K562 (cell line): ENCODE measurements at regions not wholly inside any gene's neighbourhood (a gene's known extent, or its start where the extent isn't known, plus 50 kb on each side); places are given as distances from the start of the nearest gene placed in this dataset.

Source experiments
- TF ChIP-seq, protein P1 (sequence below), 2 experiments: fragments of 450-650 bp; formaldehyde crosslinking in 1 of 2; IDR thresholded peaks; 2 replicates each; pipeline versions ENCODE4 v1.4.0 to v1.6.1; 2014 to 2020; ENCODE audit warnings: mild to moderate bottlenecking in 2 of 2, borderline replicate concordance in 1 of 2, low read depth in 1 of 2

DNA sequence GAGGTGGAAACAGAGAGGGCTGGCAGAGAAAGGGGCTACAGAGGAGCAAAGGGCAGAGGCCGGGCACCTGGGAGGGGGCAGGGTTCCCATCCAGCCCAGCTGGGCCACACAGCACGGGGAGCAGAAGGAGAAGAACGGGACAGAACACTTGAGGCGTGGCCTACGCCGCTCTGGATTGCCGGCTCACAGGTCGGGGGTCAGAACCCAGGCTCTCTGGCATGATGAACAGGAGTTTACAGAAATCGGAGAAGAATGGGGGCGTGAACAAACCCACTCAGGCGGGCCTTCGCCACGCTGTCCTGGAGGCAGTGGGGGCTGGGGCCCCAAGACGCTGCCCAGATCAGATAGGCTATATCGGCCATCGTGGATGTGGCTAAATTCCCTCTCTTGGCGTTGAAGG, 362.2 kb upstream of the SHH start (continued):
- TF ChIP-seq, protein P1, sequence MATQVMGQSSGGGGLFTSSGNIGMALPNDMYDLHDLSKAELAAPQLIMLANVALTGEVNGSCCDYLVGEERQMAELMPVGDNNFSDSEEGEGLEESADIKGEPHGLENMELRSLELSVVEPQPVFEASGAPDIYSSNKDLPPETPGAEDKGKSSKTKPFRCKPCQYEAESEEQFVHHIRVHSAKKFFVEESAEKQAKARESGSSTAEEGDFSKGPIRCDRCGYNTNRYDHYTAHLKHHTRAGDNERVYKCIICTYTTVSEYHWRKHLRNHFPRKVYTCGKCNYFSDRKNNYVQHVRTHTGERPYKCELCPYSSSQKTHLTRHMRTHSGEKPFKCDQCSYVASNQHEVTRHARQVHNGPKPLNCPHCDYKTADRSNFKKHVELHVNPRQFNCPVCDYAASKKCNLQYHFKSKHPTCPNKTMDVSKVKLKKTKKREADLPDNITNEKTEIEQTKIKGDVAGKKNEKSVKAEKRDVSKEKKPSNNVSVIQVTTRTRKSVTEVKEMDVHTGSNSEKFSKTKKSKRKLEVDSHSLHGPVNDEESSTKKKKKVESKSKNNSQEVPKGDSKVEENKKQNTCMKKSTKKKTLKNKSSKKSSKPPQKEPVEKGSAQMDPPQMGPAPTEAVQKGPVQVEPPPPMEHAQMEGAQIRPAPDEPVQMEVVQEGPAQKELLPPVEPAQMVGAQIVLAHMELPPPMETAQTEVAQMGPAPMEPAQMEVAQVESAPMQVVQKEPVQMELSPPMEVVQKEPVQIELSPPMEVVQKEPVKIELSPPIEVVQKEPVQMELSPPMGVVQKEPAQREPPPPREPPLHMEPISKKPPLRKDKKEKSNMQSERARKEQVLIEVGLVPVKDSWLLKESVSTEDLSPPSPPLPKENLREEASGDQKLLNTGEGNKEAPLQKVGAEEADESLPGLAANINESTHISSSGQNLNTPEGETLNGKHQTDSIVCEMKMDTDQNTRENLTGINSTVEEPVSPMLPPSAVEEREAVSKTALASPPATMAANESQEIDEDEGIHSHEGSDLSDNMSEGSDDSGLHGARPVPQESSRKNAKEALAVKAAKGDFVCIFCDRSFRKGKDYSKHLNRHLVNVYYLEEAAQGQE (IDR thresholded peaks at IDR 0.05; ENCODE audit: borderline replicate concordance), result no peak
- TF ChIP-seq, protein P1 (CRISPR knock-in tag; IDR thresholded peaks at IDR 0.05; ENCODE audit: low read depth), result no peak
